Kidney (tissue), 13 donors: ENCODE measurements at regions not wholly inside any gene's neighbourhood (a gene's known extent, or its start where the extent isn't known, plus 50 kb on each side); places are given as distances from the start of the nearest gene placed in this dataset.

Experiments
- DNase-seq, 5 donors: peaks; one replicate each; pipeline ENCODE4 v3.0.0-alpha.2; 2013 to 2020
- FAIRE-seq: peaks from 2 replicates; lab custom pipeline; 2012; peaks lifted over from hg19 to GRCh38; lab: Jason Lieb, UNC
- H3K27ac ChIP-seq, 2 donors: one replicate each; pipeline ENCODE4 v1.7.0; 2013; ENCODE audit warnings: low read depth in 2 of 2, low read length in 2 of 2, inconsistent platforms in 1 of 2
- H3K27me3 ChIP-seq: one replicate; pipeline ENCODE4 v1.7.1; 2013; ENCODE audit warnings: low read length, inconsistent platforms; ENCODE audit not compliant: control insufficient read depth, insufficient read depth
- H3K36me3 ChIP-seq, 3 donors: one replicate each; pipeline versions ENCODE4 v1.7.0 to v1.7.1; 2013; ENCODE audit warnings: low read length in 3 of 3, control low read depth in 1 of 3, inconsistent platforms in 1 of 3; ENCODE audit not compliant: insufficient read depth in 3 of 3, control insufficient read depth in 2 of 3
- H3K4me1 ChIP-seq, 3 donors: one replicate each; pipeline versions ENCODE4 v1.7.0 to v1.7.1; 2013; ENCODE audit warnings: low read length in 3 of 3, inconsistent platforms in 1 of 3, low read depth in 1 of 3; ENCODE audit not compliant: control insufficient read depth in 2 of 3, insufficient read depth in 2 of 3
- H3K4me3 ChIP-seq, 3 donors: one replicate each; pipeline versions ENCODE4 v1.7.0 to v1.8.1; 2013; ENCODE audit warnings: low read length in 3 of 3, control low read depth in 1 of 3, inconsistent platforms in 1 of 3
- H3K9ac ChIP-seq, 3 donors: one replicate each; pipeline versions ENCODE4 v1.7.0 to v1.7.1; 2013; ENCODE audit warnings: low read length in 3 of 3, control low read depth in 1 of 3, inconsistent platforms in 1 of 3
- H3K9me3 ChIP-seq, 3 donors: one replicate each; pipeline versions ENCODE4 v1.7.0 to v1.7.1; 2013; ENCODE audit warnings: low read length in 3 of 3, control low read depth in 1 of 3, inconsistent platforms in 1 of 3; ENCODE audit not compliant: control insufficient read depth in 2 of 3, insufficient read depth in 1 of 3
- intact Hi-C: fragments of 100-400 bp; cut with DNase I; formaldehyde crosslinking; loops from one replicate; pipeline ENCODE4 v1.11.1; 2022
- TF ChIP-seq, protein P1 (sequence below): IDR thresholded peaks from 3 replicates; pipeline ENCODE4 v1.5.1; 2012; ENCODE audit warnings: mild to moderate bottlenecking, moderate library complexity, borderline replicate concordance; ENCODE audit not compliant: insufficient read depth; ENCODE audit errors: extremely low read depth
- donor health status: control.
- donor health status: control.
- donor health status: control.
- donor health status: control.
- donor health status: control.
- donor health status: DM: yes; HTN: yes; CAD: no.
- donor health status: Normal renal cell carcinoma (clear cell type).

DNA sequence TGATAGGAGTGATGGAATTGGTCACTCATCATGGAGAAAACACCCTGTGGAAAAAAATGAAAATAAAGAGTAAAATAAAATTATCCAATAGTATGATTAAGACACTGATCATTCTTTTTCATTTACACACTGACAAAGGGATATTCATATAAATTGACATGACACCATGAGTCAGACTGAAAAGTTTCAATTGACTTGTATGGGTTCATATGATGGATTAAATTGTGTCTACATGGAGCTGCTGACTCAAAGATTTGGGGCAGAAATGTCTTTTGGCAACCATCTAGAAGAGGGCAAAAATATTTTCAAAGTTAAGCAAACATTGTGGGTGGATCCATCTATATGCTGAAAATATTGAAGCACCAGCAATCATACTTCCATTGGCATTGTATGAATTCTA is 153.4 kb upstream of the PPP3CA start:
- TF ChIP-seq, protein P1, sequence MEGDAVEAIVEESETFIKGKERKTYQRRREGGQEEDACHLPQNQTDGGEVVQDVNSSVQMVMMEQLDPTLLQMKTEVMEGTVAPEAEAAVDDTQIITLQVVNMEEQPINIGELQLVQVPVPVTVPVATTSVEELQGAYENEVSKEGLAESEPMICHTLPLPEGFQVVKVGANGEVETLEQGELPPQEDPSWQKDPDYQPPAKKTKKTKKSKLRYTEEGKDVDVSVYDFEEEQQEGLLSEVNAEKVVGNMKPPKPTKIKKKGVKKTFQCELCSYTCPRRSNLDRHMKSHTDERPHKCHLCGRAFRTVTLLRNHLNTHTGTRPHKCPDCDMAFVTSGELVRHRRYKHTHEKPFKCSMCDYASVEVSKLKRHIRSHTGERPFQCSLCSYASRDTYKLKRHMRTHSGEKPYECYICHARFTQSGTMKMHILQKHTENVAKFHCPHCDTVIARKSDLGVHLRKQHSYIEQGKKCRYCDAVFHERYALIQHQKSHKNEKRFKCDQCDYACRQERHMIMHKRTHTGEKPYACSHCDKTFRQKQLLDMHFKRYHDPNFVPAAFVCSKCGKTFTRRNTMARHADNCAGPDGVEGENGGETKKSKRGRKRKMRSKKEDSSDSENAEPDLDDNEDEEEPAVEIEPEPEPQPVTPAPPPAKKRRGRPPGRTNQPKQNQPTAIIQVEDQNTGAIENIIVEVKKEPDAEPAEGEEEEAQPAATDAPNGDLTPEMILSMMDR, result no peak
- Histone ChIP-seq H3K27ac (no peak overlapping the region), H3K4me1 (no peaks in the 10 kb centered on the region), H3K4me3 (no peak overlapping the region), H3K27me3 (no peaks in the 10 kb centered on the region), H3K9ac (no peak overlapping the region), H3K9me3 (no peaks in the 10 kb centered on the region), H3K36me3 (no peaks in the 10 kb centered on the region)
- intact Hi-C loops, result no loop called here
- no peak for FAIRE-seq
- DNase-seq, result no peak

DNA sequence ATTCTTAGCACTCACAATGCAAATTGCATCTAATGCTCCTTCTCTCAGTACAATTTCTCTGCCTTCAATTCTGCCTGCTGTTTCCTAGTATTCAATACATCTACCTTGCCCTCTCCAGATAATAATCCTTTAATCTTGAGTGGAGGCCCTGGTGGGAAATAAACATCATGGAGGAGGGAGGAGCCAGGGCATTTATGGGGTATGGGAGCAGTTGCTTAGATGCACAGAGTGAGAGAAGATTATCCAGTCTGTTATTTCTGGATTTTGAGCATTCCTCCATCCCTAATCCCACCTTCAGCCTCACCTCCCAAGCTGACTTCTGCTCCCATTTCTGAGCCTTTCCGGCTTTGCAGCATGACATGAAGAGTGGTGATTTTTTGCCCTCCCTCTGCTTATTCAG is 127.9 kb upstream of the PPP3CA start:
- no peak overlapping the region for H3K27ac ChIP-seq
- no peaks in the 10 kb centered on the region for H3K27me3 ChIP-seq
- H3K4me3 ChIP-seq, result no peak overlapping the region
- H3K4me1 ChIP-seq, result no peaks in the 10 kb centered on the region
- intact Hi-C loops, result no loop called here
- no peak overlapping the region for H3K9ac ChIP-seq
- DNase-seq (no peak), FAIRE-seq (no peak)
- H3K9me3 ChIP-seq, result no peaks in the 10 kb centered on the region
- TF ChIP-seq, protein P1, result no peak
- no peaks in the 10 kb centered on the region for H3K36me3 ChIP-seq

DNA sequence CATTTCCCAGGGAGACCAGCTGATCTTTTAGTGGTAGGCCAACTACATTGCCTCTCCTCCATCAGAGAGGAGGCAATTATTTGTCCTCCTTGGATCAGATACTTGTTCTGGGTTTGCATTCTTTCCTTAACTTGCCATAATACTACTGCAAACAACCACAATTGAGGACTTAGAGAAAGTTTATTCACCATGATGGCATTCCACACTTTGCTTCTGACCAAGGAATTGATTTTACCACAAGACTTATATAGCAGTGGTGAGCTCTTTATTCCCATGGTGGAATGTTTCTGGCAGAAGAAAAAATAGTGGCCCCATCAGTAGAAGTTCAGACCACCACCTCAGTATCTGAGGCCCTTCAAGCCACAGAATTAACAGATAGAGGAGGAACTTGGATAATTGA is 123.9 kb upstream of the PPP3CA start:
- Histone ChIP-seq H3K27me3 (no peaks in the 10 kb centered on the region), H3K27ac (no peak overlapping the region), H3K9ac (no peak overlapping the region), H3K9me3 (no peaks in the 10 kb centered on the region), H3K4me3 (no peak overlapping the region), H3K36me3 (no peaks in the 10 kb centered on the region), H3K4me1 (no peaks in the 10 kb centered on the region)
- TF ChIP-seq, protein P1, result no peak
- intact Hi-C loops, result no loop called here
- FAIRE-seq (no peak), DNase-seq (no peak)

DNA sequence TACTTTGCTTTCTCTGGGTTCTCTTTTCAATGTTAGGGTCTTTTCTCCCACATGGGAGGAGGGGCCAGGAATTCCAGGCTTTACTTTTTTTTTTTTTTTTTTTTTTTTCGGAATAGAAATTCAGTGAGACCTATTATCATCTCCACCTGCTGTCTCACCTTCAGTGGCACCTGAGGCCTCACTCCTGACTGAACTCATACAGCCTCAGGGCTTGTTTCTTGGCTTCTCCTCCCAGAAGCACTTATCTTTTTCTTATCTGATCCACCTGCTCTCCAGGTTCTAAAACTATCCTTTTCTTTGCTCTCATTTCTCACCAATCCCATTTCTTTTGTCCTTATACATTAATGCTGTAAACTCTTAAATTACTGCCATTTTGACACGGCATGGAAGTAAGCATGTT is 117.3 kb upstream of the PPP3CA start:
- Histone ChIP-seq H3K27ac (no peak overlapping the region), H3K9ac (no peak overlapping the region), H3K27me3 (no peaks in the 10 kb centered on the region), H3K4me1 (no peaks in the 10 kb centered on the region), H3K36me3 (no peaks in the 10 kb centered on the region), H3K9me3 (no peaks in the 10 kb centered on the region), H3K4me3 (no peak overlapping the region)
- FAIRE-seq (no peak), DNase-seq (no peak)
- TF ChIP-seq, protein P1, result no peak
- intact Hi-C loops, result no loop called here
